ENCODE measurements at regions not wholly inside any gene's neighbourhood (a gene's known extent, or its start where the extent isn't known, plus 50 kb on each side); places are given as distances from the start of the nearest gene placed in this dataset.
"Not testable (repeated sequence)": the region's sequence is repeated elsewhere in the genome, so short reads cannot be mapped to it uniquely, and the experiment has no call there.

DNA sequence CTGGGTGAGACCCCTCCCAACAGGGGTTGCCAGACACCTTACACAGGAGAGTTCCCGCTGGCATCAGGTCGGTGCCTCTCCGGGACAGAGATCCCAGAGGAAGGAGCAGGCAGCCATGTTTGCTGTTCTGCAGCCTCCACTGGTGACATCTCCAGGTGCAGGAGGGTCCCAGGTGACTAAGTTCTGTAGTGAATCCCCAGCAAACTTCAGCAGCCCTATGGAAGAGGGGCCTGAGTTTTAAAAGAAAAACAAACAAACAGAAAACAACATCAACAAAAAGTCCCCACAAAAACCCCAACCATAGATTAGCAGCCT, 515.1 kb downstream of the FRK start:
- no peak for DNase-seq (ENCODE audit: extremely low read depth, insufficient read length)
- TF ChIP-seq CTCF (IDR thresholded peaks at IDR 0.05; ENCODE audit: insufficient read depth, low read length, poor library complexity, severe bottlenecking) = no peak

GRCh38 chr6:115544765-115545671, 515.7 kb downstream of the FRK start:
- no peak for TF ChIP-seq CTCF (IDR thresholded peaks at IDR 0.05; ENCODE audit: insufficient read depth, low read length, poor library complexity, severe bottlenecking)
- Histone ChIP-seq H3K4me3 (replicated peaks; ENCODE audit: low read depth, low read length) (no peak overlapping the region), H3K27me3 (replicated peaks; ENCODE audit: control insufficient read depth, insufficient read depth, low read length) (no peaks in the 10 kb centered on the region), H3K36me3 (ENCODE audit: control insufficient read depth, insufficient read depth, low read length) (no peaks in the 10 kb centered on the region)
- no peak for DNase-seq (ENCODE audit: extremely low read depth, insufficient read length)

More for the DNA sequence above, 515.1 kb downstream of the FRK start:
- Histone ChIP-seq H3K4me3 (replicated peaks; ENCODE audit: low read depth, low read length) (no peak overlapping the region), H3K36me3 (ENCODE audit: control insufficient read depth, insufficient read depth, low read length) (no peaks in the 10 kb centered on the region), H3K27me3 (replicated peaks; ENCODE audit: control insufficient read depth, insufficient read depth, low read length) (no peaks in the 10 kb centered on the region)

DNA sequence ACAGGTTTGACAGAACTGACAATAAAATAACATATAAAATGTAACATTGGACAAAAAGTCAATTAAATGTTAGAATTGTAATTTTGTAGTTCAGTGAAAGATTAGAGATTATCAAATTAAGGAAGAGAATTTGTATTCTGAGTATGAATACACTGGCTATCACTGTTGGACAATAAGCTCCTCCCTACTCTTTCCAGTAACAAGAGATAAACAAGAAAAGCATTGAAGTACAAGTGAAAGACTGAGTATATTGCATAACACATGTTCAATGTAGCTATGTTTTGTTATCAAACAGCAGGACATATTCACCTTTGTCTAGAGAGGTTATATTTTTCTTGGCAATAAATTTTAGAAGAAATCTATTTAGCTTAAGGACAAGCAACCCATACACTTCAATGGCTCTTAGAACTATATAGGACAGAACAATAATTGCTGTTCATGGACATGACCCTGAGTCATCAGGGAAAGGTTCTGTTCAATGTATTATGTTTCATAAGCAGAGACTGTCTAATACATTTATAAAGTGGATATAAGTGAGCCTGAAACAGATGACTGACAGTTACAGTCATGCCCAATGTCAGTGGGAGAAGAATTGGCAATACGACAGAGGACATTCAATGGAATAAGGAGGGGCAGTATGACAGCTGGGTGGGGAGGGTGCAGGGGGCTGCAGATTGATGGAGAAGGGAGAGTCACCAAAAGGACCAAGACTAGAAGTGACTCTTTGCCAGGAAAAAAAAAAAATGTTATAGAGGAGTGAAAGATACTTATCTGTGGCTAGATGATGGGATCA, 520.4 kb downstream of the FRK start:
- Histone ChIP-seq H3K36me3 (ENCODE audit: control insufficient read depth, insufficient read depth, low read length) (no peaks in the 10 kb centered on the region), H3K27me3 (replicated peaks; ENCODE audit: control insufficient read depth, insufficient read depth, low read length) (no peaks in the 10 kb centered on the region), H3K4me3 (replicated peaks; ENCODE audit: low read depth, low read length) (no peak overlapping the region)
- no peak for TF ChIP-seq CTCF (IDR thresholded peaks at IDR 0.05; ENCODE audit: insufficient read depth, low read length, poor library complexity, severe bottlenecking)
- DNase-seq (ENCODE audit: extremely low read depth, insufficient read length) = no peak

DNA sequence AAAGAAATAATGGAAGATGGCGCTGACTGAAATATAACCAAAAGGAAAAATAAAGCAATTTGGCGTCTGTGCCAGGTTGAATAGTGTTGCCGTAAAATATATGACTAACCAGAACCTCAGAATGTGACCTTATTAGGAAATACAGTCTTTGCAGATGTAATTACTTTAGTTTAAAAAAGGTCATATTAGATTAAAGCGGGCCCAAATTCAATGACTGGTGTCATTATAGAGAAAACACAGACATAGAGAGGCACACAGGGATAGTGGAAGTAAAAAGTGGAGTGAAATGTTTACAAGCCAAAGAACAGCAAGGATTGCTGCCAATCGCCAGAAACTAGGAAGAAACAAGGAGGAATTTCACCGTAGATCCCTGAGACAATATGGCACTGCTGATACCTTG, 521.2 kb downstream of the FRK start:
- no peaks in the 10 kb centered on the region for H3K27me3 ChIP-seq (replicated peaks; ENCODE audit: control insufficient read depth, insufficient read depth, low read length)
- no peaks in the 10 kb centered on the region for H3K36me3 ChIP-seq (ENCODE audit: control insufficient read depth, insufficient read depth, low read length)
- H3K4me3 ChIP-seq (replicated peaks; ENCODE audit: low read depth, low read length) = no peak overlapping the region
- DNase-seq (ENCODE audit: extremely low read depth, insufficient read length) = no peak
- TF ChIP-seq CTCF (IDR thresholded peaks at IDR 0.05; ENCODE audit: insufficient read depth, low read length, poor library complexity, severe bottlenecking) = no peak

DNA sequence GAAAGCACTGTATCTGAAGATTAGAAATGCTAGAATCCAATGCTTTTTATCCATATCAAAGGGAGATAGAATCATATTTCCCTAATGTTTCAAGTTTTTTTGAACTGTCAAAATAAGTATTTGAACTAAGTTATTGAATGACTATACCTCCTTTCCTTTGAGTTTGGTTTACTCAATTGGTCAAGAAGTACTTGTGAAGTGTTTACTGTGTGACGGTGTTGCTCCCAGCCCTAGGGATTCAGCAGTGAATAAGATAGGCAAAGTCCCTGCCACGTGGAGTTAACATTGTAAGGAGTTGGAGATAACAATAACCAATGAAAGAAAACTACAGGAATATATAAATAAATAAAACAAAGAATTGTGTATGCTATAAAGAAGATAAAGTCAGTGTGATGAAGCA, 535.9 kb downstream of the FRK start:
- H3K36me3 ChIP-seq (ENCODE audit: control insufficient read depth, insufficient read depth, low read length) = no peaks in the 10 kb centered on the region
- DNase-seq (ENCODE audit: extremely low read depth, insufficient read length) = no peak
- no peaks in the 10 kb centered on the region for H3K27me3 ChIP-seq (replicated peaks; ENCODE audit: control insufficient read depth, insufficient read depth, low read length)
- H3K4me3 ChIP-seq (replicated peaks; ENCODE audit: low read depth, low read length) = no peak overlapping the region
- no peak for TF ChIP-seq CTCF (IDR thresholded peaks at IDR 0.05; ENCODE audit: insufficient read depth, low read length, poor library complexity, severe bottlenecking)

- H3K27me3 ChIP-seq (replicated peaks; ENCODE audit: control insufficient read depth, insufficient read depth, low read length); H3K36me3 ChIP-seq (ENCODE audit: control insufficient read depth, insufficient read depth, low read length); H3K4me3 ChIP-seq (replicated peaks; ENCODE audit: low read depth, low read length); DNase-seq (ENCODE audit: extremely low read depth, insufficient read length): not testable (repeated sequence)
Measured at GRCh38 chr6:115521747-115522146, 538.9 kb downstream of the FRK start.
